Activated T-helper 2 cell treated with anti-CD3 and anti-CD28 coated beads, Interferon-gamma antibody, Interleukin-2, Interleukin-4, amounts not matched to agents 10 μg/mL and 5 μg/mL and 100 μg/mL, durations not matched to agents 14 hours and 24 hours and 36 hours (primary cell): ENCODE measurements at regions not wholly inside any gene's neighbourhood (a gene's known extent, or its start where the extent isn't known, plus 50 kb on each side); places are given as distances from the start of the nearest gene placed in this dataset.

ENCODE experiments used
- DNase-seq: peaks from one replicate; pipeline ENCODE4 v3.0.0; 2021; ENCODE audit warnings: low spot score
- H3K27ac Mint-ChIP-seq: one replicate; pipeline ENCODE4 v1.8.0; 2021; ENCODE audit warnings: mixed read lengths
- H3K27me3 Mint-ChIP-seq: one replicate; pipeline ENCODE4 v1.8.0; 2021; ENCODE audit warnings: low read depth, mixed read lengths
- H3K36me3 Mint-ChIP-seq: one replicate; pipeline ENCODE4 v1.8.0; 2021; ENCODE audit warnings: low read depth, mixed read lengths
- H3K4me1 Mint-ChIP-seq: one replicate; pipeline ENCODE4 v1.8.0; 2021; ENCODE audit warnings: low read depth, mixed read lengths
- H3K4me3 Mint-ChIP-seq: one replicate; pipeline ENCODE4 v1.8.0; 2021; ENCODE audit warnings: low read depth, mild to moderate bottlenecking, moderate library complexity, mixed read lengths
- H3K9me3 Mint-ChIP-seq: one replicate; pipeline ENCODE4 v1.8.0; 2021; ENCODE audit warnings: mixed read lengths
- intact Hi-C: fragments of 100-400 bp; cut with micrococcal nuclease; formaldehyde crosslinking; loops from one replicate; pipeline ENCODE4 v1.15.1; 2023

DNA sequence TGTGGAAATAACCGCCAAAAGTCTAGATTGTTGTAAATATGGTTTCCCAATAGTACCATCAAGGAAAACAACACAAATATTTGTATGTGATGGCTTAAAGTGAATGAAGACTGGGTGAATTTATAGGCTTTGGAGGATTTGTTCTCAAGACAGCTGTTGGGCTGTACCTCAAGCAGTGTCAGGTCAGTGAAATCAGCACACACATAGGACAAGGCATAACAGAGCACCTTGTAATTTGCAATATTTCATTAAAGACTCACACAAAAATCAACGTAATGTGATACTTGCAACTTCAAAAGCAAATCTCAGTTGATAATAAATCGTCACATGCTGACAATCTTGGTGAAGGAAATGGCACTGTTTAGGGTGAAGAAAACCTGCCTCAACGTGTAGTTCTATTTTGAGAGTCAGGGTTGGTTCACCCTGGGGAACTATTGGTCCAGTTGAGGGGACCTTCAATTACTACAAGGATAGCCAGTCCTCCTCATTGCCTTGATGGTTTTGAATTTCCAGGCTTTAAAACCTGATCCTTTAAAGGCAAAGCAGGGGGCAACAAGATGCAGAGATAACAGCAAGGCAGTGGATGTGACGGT lies 126.8 kb upstream of the ST6GAL2 start:
- no peaks in the 10 kb centered on the region for H3K36me3 Mint-ChIP-seq
- no peaks in the 10 kb centered on the region for H3K4me1 Mint-ChIP-seq
- H3K27me3 Mint-ChIP-seq = no peaks in the 10 kb centered on the region
- H3K27ac Mint-ChIP-seq = no peak overlapping the region
- intact Hi-C loops = no loop called here
- DNase-seq = no peak
- H3K4me3 Mint-ChIP-seq = no peak overlapping the region
- H3K9me3 Mint-ChIP-seq = no peaks in the 10 kb centered on the region

DNA sequence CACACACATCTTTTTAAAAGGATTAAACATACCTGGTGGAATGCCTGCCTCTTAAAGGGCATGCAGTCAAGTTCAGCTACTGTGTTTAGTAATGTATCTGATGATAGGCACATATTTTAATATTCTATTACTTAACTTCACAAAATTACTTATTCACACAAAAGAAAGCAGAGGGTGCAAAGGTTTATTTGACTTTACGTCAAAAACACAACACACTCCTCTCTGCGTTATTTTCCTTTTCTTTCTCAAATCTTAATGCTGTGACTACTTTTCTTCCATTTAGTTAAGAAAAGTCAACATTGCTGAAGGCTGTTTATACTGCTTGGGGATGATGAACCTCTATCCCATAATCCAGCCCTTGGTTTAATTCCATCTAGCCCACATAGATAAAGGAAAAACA lies 127.9 kb upstream of the ST6GAL2 start:
- DNase-seq = no peak
- H3K9me3 Mint-ChIP-seq = no peaks in the 10 kb centered on the region
- no peak overlapping the region for H3K27ac Mint-ChIP-seq
- H3K27me3 Mint-ChIP-seq = no peaks in the 10 kb centered on the region
- H3K4me3 Mint-ChIP-seq = no peak overlapping the region
- intact Hi-C loops = no loop called here
- H3K4me1 Mint-ChIP-seq = no peaks in the 10 kb centered on the region
- no peaks in the 10 kb centered on the region for H3K36me3 Mint-ChIP-seq

DNA sequence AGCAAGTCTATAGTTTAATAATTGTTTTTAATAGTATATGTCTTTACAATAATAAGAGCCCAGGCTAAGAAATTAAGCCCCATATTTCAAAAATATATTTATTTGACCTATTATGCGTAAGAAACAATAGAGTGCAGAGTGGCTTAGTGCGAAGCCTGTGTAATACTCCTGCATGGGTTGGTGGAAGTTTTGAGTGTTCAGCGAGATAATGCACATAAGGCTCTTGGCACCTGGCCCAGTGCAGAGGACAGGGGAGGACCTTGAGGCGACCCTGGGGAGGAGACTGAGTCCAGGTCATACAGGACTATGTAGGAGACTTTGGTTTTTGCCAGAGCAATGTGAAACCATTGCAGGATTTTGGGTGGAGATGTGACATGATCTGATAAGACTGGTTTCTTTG lies 132.4 kb upstream of the ST6GAL2 start:
- intact Hi-C loops = no loop called here
- Mint-ChIP-seq H3K9me3 (no peaks in the 10 kb centered on the region), H3K4me1 (no peaks in the 10 kb centered on the region)

DNA sequence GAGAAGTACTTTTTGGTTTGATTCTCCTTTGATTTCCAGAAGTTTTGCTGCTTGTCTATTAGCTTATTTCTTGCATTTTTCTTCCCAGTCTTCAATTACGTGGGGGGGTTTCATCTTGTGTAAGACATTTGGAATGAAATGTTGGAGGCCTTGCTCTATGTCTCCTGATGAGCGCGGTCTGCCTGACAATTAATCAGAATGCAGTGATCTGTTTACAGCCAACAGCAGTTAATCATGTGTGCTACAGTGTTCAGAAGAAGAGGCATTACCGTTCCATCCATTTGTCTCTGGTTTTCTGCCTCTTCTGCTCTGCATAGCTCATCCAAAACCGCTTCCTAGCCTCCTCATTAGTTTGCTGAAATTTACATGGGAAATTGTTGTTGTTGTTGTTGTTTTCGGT lies 134.4 kb upstream of the ST6GAL2 start:
- Mint-ChIP-seq H3K9me3 (peaks cover 4% of the 10 kb centered on the region), H3K27me3 (no peaks in the 10 kb centered on the region)

More for the DNA sequence above, 132.4 kb upstream of the ST6GAL2 start:
- H3K4me3 Mint-ChIP-seq = no peak overlapping the region
- no peak overlapping the region for H3K27ac Mint-ChIP-seq
- no peaks in the 10 kb centered on the region for H3K27me3 Mint-ChIP-seq
- DNase-seq = no peak
- H3K36me3 Mint-ChIP-seq = no peaks in the 10 kb centered on the region

DNA sequence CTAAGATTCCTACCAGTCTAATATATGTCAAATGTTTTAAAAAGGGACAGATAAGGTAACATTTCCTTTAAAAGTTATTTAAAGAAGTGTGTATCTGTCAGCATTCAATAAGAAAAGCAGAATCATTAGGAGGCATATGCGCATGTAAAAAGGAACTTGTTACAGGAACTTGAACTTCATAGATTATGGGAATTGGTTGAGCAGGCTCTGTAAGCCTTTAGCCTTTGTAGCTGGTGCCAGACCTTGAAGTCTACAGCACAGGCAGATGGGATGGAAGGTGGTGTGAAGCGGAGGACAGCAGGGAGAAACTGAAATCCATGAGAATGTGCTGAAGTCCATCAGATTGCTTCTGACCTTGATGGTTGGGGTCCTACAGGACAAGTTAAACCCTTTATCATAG lies 138.3 kb upstream of the ST6GAL2 start:
- no peak for DNase-seq
- no peaks in the 10 kb centered on the region for H3K27me3 Mint-ChIP-seq
- H3K4me1 Mint-ChIP-seq = no peaks in the 10 kb centered on the region
- no peak overlapping the region for H3K27ac Mint-ChIP-seq
- H3K36me3 Mint-ChIP-seq = no peaks in the 10 kb centered on the region
- intact Hi-C loops = no loop called here
- no peak overlapping the region for H3K4me3 Mint-ChIP-seq
- H3K9me3 Mint-ChIP-seq = peaks cover 4% of the 10 kb centered on the region

More for the DNA sequence above, 134.4 kb upstream of the ST6GAL2 start:
- Mint-ChIP-seq H3K4me1 (no peaks in the 10 kb centered on the region), H3K4me3 (no peak overlapping the region), H3K36me3 (no peaks in the 10 kb centered on the region), H3K27ac (no peak overlapping the region)
- no peak for DNase-seq
- intact Hi-C loops = no loop called here

DNA sequence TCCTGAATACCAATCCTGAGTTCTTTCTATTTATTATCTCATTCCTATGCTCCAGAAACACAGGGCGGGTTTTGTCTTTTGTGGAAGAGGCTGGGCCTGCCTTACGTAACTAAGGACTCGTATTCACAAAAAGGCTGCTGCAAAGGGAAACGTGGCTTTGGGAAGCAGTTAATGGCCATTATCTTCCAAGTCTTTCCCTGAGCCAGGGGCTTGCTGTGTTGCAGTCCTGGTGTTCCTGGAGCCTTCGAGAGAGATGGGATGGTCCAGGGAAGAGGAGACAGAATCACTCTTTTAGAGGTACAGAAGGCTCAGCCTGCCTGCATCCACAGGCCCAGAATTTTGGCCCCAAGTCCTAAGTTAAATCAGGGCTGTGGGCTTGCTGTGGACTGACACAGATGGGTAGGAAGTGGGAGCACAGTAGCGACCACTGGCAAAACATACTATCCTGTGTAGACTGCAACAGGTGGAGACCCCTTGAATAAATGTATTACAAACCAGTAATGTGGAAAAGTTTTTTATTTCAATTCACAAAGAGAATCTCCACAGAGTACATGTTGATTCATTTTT lies 139.4 kb upstream of the ST6GAL2 start:
- DNase-seq = no peak
- Mint-ChIP-seq H3K9me3 (peaks cover 4% of the 10 kb centered on the region), H3K36me3 (no peaks in the 10 kb centered on the region), H3K4me3 (no peak overlapping the region), H3K27me3 (no peaks in the 10 kb centered on the region), H3K4me1 (no peaks in the 10 kb centered on the region), H3K27ac (no peak overlapping the region)
- intact Hi-C loops = no loop called here

DNA sequence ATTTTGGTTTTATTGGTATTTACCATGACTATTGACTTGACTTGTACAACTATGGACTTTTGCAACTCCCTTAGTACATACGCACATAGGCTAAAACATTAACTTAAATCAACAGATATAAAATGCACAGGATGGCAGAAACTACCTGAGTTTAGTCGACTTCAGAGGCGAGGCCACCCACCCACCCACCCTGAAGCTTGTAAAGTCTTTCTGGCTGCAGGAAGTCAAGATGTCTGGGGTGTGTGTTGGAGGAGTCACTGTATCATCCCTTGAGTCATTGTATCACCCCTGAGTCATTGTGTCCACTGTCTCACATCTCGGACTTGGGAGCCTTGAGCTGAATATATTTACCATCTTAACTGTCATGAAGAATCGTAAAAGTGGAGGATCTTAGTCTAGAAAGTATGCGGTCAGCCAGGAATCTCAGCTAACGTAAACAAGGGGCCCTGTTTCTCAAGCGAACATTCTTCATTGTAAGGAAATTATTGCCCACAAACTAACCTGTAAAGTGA lies 140.0 kb upstream of the ST6GAL2 start:
- H3K36me3 Mint-ChIP-seq = no peaks in the 10 kb centered on the region
- DNase-seq = no peak
- intact Hi-C loops = no loop called here
- H3K27me3 Mint-ChIP-seq = no peaks in the 10 kb centered on the region
- no peak overlapping the region for H3K27ac Mint-ChIP-seq
- no peak overlapping the region for H3K4me3 Mint-ChIP-seq
- H3K4me1 Mint-ChIP-seq = no peaks in the 10 kb centered on the region
- H3K9me3 Mint-ChIP-seq = peaks cover 4% of the 10 kb centered on the region

DNA sequence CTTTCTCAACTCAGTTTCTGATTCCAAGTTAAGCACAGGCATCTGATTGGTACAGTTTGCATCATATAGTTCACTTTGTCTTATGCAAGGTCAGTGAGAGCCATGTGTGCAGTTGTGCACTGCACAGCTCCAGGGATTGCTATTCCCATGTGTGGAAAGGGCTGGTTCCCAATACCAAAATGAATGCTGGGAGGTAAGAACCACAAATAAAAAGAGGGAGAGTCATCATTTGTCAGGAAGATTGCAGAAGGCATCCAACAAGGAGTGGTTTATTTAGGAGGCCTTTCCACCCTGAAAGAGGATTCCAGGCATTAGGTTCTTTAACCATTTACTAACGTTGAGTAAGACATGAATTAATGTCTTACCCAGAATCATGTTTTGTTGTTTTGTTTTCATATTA lies 141.2 kb upstream of the ST6GAL2 start:
- Mint-ChIP-seq H3K27ac (no peak overlapping the region), H3K4me1 (no peaks in the 10 kb centered on the region), H3K27me3 (no peaks in the 10 kb centered on the region), H3K9me3 (peaks cover 4% of the 10 kb centered on the region), H3K4me3 (no peak overlapping the region), H3K36me3 (no peaks in the 10 kb centered on the region)
- intact Hi-C loops = no loop called here
- DNase-seq = no peak

DNA sequence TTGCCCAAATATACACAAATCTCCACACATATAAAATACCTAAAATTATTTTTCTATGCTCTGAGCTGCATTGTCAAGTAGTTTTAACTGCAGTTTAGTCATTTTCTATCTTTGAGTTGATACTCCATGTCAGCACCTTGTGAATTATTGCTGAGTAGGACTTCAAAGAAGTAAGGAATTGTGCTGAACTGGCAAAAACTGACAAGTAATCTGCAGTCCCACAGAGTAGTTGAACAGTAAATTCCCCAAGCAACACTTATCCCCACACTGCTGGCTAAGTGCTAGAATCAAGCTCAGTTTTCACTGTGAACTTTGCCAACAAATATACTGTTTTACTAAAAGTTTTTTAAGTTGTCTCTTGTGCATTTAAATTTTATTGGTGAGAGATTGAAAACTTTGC lies 141.8 kb upstream of the ST6GAL2 start:
- H3K4me1 Mint-ChIP-seq = no peaks in the 10 kb centered on the region
- H3K36me3 Mint-ChIP-seq = no peaks in the 10 kb centered on the region
- no peaks in the 10 kb centered on the region for H3K27me3 Mint-ChIP-seq
- H3K4me3 Mint-ChIP-seq = no peak overlapping the region
- DNase-seq = no peak
- H3K9me3 Mint-ChIP-seq = peaks cover 4% of the 10 kb centered on the region
- H3K27ac Mint-ChIP-seq = no peak overlapping the region
- intact Hi-C loops = no loop called here

DNA sequence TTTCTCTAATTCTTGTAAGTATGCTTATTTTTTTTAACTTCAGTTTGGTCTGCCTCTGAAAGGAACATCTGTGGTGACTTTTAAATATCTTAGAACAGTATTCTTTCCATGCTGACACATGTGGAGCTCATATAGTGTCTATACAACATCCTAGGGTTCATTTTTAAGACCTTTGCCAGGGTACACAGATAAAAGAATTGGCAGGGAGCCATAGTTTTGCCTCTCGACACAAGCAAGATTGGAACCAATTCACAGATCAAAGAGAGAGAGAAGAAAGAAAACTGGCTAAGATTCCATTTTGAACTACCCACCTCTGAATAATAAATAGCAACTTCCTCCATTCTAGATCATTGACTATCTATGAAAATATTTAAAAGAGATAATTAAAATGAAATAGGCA lies 142.7 kb upstream of the ST6GAL2 start:
- intact Hi-C loops = no loop called here
- no peaks in the 10 kb centered on the region for H3K4me1 Mint-ChIP-seq
- H3K36me3 Mint-ChIP-seq = no peaks in the 10 kb centered on the region
- DNase-seq = no peak
- no peak overlapping the region for H3K4me3 Mint-ChIP-seq
- H3K9me3 Mint-ChIP-seq = peaks cover 4% of the 10 kb centered on the region
- no peak overlapping the region for H3K27ac Mint-ChIP-seq
- no peaks in the 10 kb centered on the region for H3K27me3 Mint-ChIP-seq

DNA sequence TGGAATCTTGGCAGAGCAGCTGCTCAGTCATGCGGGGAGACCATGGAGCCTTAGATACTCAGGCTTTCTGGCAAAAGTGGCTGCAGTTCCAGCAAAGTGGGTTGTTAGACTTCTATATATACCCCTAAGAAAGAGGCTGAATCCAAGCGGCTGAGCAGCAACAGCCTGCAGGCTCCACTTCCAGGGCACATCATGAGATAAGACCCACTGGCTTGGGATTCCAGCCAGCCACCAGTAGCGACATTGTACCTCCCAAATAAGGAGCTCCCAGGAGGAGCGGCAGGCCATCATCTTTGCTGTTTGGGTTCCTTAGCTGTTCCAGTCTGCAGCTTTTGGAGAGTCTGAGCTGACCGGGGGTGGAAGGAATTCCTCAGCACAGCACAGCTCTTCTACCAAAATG lies 150.3 kb upstream of the ST6GAL2 start:
- peaks cover 24% of the 10 kb centered on the region for H3K9me3 Mint-ChIP-seq
- H3K4me1 Mint-ChIP-seq = no peaks in the 10 kb centered on the region
- H3K4me3 Mint-ChIP-seq = no peak overlapping the region

DNA sequence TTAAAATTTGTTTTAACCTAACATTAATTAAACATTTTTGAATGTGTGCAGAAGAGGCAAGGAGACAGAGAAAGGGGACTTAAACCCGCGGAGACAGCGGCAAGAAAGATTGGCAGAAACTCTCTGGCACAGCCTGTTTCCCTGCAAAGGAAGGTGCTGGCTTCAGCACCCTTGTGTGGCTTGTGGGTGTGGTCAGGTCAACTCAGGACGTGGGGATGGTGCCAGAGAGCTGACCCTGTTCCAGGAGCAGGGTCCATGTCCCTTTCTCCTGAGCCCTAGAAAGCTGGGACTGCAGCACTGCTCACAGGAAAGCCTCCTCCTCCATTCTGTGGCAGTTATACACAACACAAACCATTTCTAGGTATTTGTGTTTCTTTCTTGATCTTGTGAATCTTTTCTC lies 176.2 kb upstream of the ST6GAL2 start:
- Mint-ChIP-seq H3K4me3 (no peak overlapping the region), H3K27me3 (no peaks in the 10 kb centered on the region), H3K9me3 (no peaks in the 10 kb centered on the region), H3K27ac (no peak overlapping the region), H3K36me3 (no peaks in the 10 kb centered on the region), H3K4me1 (no peaks in the 10 kb centered on the region)
- DNase-seq = no peak
- intact Hi-C loops = no loop called here

More for the DNA sequence above, 150.3 kb upstream of the ST6GAL2 start:
- H3K36me3 Mint-ChIP-seq = no peaks in the 10 kb centered on the region
- H3K27me3 Mint-ChIP-seq = no peaks in the 10 kb centered on the region
- intact Hi-C loops = no loop called here
- no peak overlapping the region for H3K27ac Mint-ChIP-seq
- DNase-seq = no peak

DNA sequence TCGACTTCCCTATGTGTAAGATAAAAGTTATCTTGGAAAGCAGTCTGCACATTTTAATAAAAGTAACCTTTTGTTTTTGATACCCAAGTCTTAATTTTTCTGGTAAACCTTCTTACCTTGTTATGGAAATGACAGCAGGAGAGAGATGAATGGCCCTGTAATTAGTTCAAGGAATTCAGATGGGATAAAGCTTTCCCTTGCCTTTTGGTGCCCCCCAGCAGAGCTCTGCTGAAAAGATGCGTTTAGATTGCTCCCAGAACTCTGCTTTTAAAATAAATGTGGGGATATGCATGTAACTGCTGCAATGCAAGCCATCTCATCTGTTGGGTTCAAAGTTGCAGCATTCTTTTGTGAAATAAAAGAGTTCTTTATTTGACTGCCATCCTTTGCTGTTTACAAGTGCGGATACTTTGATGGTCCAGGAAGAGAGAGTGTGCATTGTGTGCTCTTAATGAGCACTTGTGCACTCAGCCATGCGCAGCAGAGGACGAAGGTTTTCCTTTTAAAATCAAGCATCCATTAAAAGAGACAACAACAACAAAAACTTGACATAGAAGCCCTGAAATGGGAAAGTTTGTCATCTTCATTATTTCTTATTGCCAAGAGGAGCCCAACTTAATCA lies 176.7 kb upstream of the ST6GAL2 start:
- no peaks in the 10 kb centered on the region for H3K4me1 Mint-ChIP-seq
- intact Hi-C loops = no loop called here
- no peak overlapping the region for H3K27ac Mint-ChIP-seq
- H3K4me3 Mint-ChIP-seq = no peak overlapping the region
- no peak for DNase-seq
- no peaks in the 10 kb centered on the region for H3K9me3 Mint-ChIP-seq
- H3K27me3 Mint-ChIP-seq = no peaks in the 10 kb centered on the region
- H3K36me3 Mint-ChIP-seq = no peaks in the 10 kb centered on the region
